AG04449 (cell line): ENCODE measurements at regions not wholly inside any gene's neighbourhood (a gene's known extent, or its start where the extent isn't known, plus 50 kb on each side); places are given as distances from the start of the nearest gene placed in this dataset.

ENCODE experiments used
- CTCF ChIA-PET: fragments of 350-600 bp; formaldehyde crosslinking; extraction: SDS; loops from one replicate; lab custom pipeline; 2021; ENCODE audit warnings: antibody characterized with exemption; lab: Yijun Ruan, JAX
- POLR2A ChIA-PET: fragments of 400-600, 350-600 bp; formaldehyde crosslinking; extraction: SDS; loops from one replicate; lab custom pipeline; 2020; ENCODE audit warnings: antibody characterized with exemption, inconsistent platforms; lab: Yijun Ruan, JAX
- DNase-seq: peaks from one replicate; pipeline ENCODE4 v3.0.0-alpha.2; 2010; ENCODE audit warnings: low read depth, low spot score
- H3K4me3 ChIP-seq: 2 replicates; pipeline ENCODE4 v1.5.1; 2011; ENCODE audit warnings: low read depth, mild to moderate bottlenecking, control low read depth, low read length
- TF ChIP-seq, protein P1 (sequence below): IDR thresholded peaks from one replicate; pipeline ENCODE4 v1.5.1; 2011; ENCODE audit warnings: mild to moderate bottlenecking, moderate library complexity, low read length, control low read depth, inconsistent platforms; ENCODE audit not compliant: insufficient read depth; ENCODE audit errors: missing control alignments

- no peak overlapping the region for H3K4me3 ChIP-seq
- CTCF ChIA-PET, result no interaction called here
- DNase-seq, result no peak
- TF ChIP-seq, protein P1, sequence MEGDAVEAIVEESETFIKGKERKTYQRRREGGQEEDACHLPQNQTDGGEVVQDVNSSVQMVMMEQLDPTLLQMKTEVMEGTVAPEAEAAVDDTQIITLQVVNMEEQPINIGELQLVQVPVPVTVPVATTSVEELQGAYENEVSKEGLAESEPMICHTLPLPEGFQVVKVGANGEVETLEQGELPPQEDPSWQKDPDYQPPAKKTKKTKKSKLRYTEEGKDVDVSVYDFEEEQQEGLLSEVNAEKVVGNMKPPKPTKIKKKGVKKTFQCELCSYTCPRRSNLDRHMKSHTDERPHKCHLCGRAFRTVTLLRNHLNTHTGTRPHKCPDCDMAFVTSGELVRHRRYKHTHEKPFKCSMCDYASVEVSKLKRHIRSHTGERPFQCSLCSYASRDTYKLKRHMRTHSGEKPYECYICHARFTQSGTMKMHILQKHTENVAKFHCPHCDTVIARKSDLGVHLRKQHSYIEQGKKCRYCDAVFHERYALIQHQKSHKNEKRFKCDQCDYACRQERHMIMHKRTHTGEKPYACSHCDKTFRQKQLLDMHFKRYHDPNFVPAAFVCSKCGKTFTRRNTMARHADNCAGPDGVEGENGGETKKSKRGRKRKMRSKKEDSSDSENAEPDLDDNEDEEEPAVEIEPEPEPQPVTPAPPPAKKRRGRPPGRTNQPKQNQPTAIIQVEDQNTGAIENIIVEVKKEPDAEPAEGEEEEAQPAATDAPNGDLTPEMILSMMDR, result no peak
- POLR2A ChIA-PET, result no interaction called here
Measured at GRCh38 chrX:128891554-128891953, 631.7 kb downstream of the SMARCA1 start.

GRCh38 chrX:128884430-128884829, 638.9 kb downstream of the SMARCA1 start:
- CTCF ChIA-PET, result no interaction called here
- DNase-seq, result no peak
- POLR2A ChIA-PET, result no interaction called here
- H3K4me3 ChIP-seq, result no peak overlapping the region
- TF ChIP-seq, protein P1, result no peak

DNA sequence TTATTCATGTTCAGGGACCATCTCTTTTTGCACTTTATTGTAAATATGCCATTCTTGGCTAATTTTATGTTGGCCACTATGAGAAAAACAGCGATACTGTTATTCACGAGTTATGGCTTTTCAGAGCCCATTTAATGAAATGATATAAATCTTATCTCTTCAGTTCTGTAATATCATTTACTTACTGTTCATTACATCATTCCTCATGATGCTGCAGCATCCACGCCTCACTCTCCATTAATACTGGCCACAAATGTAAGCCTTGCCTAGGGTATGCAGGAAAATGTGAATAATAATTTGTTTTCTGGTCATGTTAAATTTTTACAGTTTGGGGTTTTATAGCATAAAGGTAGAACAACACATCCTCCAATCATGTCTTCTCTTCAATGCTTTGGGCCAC, 639.6 kb downstream of the SMARCA1 start:
- no peak overlapping the region for H3K4me3 ChIP-seq
- CTCF ChIA-PET, result no interaction called here
- POLR2A ChIA-PET, result no interaction called here
- TF ChIP-seq, protein P1, result no peak
- DNase-seq, result no peak

DNA sequence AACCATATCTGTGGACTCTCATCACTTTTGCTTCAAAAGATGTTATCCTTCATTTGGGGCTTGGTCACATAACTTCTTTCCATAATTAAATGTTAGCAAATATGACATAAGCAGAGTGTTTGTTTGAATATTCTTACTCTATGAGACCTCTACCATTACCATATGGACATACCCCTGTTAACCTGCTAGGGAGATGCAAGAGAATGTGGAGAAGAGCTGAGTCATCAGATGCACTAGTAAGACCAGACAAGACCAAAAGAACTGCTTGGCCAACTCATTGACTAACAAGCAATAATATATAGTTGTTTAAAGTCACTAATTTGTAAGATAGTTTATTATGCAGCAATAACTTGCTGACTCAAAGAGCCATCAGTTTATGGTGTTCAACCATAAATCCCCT, 652.9 kb downstream of the SMARCA1 start:
- CTCF ChIA-PET, result no interaction called here
- POLR2A ChIA-PET, result no interaction called here
- H3K4me3 ChIP-seq, result no peak overlapping the region
- DNase-seq, result no peak
- TF ChIP-seq, protein P1, result no peak

DNA sequence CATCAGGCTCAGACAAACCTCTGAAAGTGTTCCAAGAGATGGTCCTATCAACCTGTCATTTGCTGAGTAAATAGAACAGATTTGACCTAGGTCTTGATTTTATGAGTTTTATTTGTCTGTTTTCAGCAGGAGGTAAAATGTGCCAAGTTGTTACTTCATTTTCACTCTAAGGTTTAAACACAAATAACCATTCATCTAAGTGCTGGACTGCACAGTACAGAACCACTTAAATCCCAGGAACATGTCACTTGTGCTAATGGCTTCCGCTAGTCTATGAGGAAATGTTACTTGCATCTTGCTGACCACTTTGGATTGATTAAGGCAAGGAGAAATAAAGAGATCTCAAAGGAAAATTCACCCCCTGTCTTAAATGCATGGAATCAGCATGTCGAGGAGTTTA, 660.7 kb downstream of the SMARCA1 start:
- TF ChIP-seq, protein P1, result no peak
- ChIA-PET CTCF (no interaction called here), POLR2A (no interaction called here)
- DNase-seq, result no peak
- H3K4me3 ChIP-seq, result no peak overlapping the region

GRCh38 chrX:128848374-128848773, 674.9 kb downstream of the SMARCA1 start:
- ChIA-PET CTCF (no interaction called here), POLR2A (no interaction called here)
- no peak for DNase-seq
- no peak overlapping the region for H3K4me3 ChIP-seq
- TF ChIP-seq, protein P1, result no peak
